ENCODE measurements at regions not wholly inside any gene's neighbourhood (a gene's known extent, or its start where the extent isn't known, plus 50 kb on each side); places are given as distances from the start of the nearest gene placed in this dataset.

- TF ChIP-seq CTCF (IDR thresholded peaks at IDR 0.05): no peak
- TF ChIP-seq POLR2A (IDR thresholded peaks at IDR 0.05): no peak
Observed at GRCh38 chr6:8982668-8983067, 547.3 kb upstream of the SLC35B3 start.
